DOHH2 (cell line): ENCODE measurements at regions not wholly inside any gene's neighbourhood (a gene's known extent, or its start where the extent isn't known, plus 50 kb on each side); places are given as distances from the start of the nearest gene placed in this dataset.

Source experiments
- H3F3A ChIP-seq: fragments of 200-600 bp; sonication (generic), shearing (Covaris generic); 2 replicates; pipeline ENCODE4 v1.6.0; 2016; ENCODE audit warnings: antibody characterized with exemption, mild to moderate bottlenecking; ENCODE audit not compliant: control insufficient read depth, insufficient read depth
- H3K27ac ChIP-seq: fragments of 200-600 bp; sonication (generic); 2 replicates; pipeline ENCODE4 v1.5.1; 2014; ENCODE audit warnings: low read depth, mild to moderate bottlenecking, low read length, moderate library complexity
- H3K27me3 ChIP-seq: fragments of 200-600 bp; sonication (generic); 2 replicates; pipeline ENCODE4 v1.6.1; 2014; ENCODE audit warnings: mild to moderate bottlenecking, low read length, mixed read lengths; ENCODE audit not compliant: control insufficient read depth
- H3K36me3 ChIP-seq: fragments of 200-600 bp; sonication (generic); 2 replicates; pipeline ENCODE4 v1.6.1; 2014; ENCODE audit warnings: mild to moderate bottlenecking, low read length, moderate library complexity, mixed read lengths; ENCODE audit not compliant: control insufficient read depth
- H3K4me1 ChIP-seq: fragments of 200-600 bp; sonication (generic); 2 replicates; pipeline ENCODE4 v1.6.1; 2014; ENCODE audit warnings: mild to moderate bottlenecking, low read length, mixed read lengths; ENCODE audit not compliant: control insufficient read depth
- H3K4me2 ChIP-seq: fragments of 200-600 bp; sonication (generic); 2 replicates; pipeline ENCODE4 v1.6.0; 2014; ENCODE audit warnings: mild to moderate bottlenecking, low read length, moderate library complexity
- H3K4me3 ChIP-seq: fragments of 200-600 bp; sonication (generic); 2 replicates; pipeline ENCODE4 v1.5.1; 2014; ENCODE audit warnings: mild to moderate bottlenecking, low read length, mixed read lengths
- H3K79me2 ChIP-seq: fragments of 200-600 bp; sonication (generic); 2 replicates; pipeline ENCODE4 v1.6.1; 2014; ENCODE audit warnings: mild to moderate bottlenecking, low read length, mixed read lengths; ENCODE audit not compliant: control insufficient read depth
- H3K9me2 ChIP-seq: fragments of 200-600 bp; sonication (generic); replicated peaks from 2 replicates; pipeline ENCODE4 v1.6.1; 2014; ENCODE audit warnings: mild to moderate bottlenecking, low read length, mixed read lengths; ENCODE audit not compliant: control insufficient read depth
- H3K9me3 ChIP-seq: fragments of 200-600 bp; sonication (generic); 2 replicates; pipeline ENCODE4 v1.6.1; 2014; ENCODE audit warnings: antibody characterized with exemption, low read length, mixed read lengths; ENCODE audit not compliant: control insufficient read depth, insufficient read depth
- H4K20me1 ChIP-seq: fragments of 200-600 bp; sonication (generic); 2 replicates; pipeline ENCODE4 v1.6.0; 2014; ENCODE audit warnings: low read depth, mild to moderate bottlenecking, antibody characterized with exemption, low read length, moderate library complexity; ENCODE audit not compliant: control insufficient read depth, insufficient read depth
- CTCF ChIP-seq: fragments of 200-600 bp; sonication (generic); IDR thresholded peaks from one replicate; pipeline ENCODE4 v1.5.1; 2014; ENCODE audit warnings: antibody characterized with exemption, mild to moderate bottlenecking, low read depth, low read length; ENCODE audit not compliant: poor library complexity, severe bottlenecking
- EZH2phosphoT487 ChIP-seq: fragments of 200-600 bp; sonication (generic); IDR thresholded peaks from 2 replicates; pipeline ENCODE4 v1.6.1; 2017; ENCODE audit warnings: borderline replicate concordance, mild to moderate bottlenecking, antibody characterized with exemption, low read length, moderate library complexity, mixed read lengths

- H3K4me1 ChIP-seq = peaks cover 37% of the 10 kb centered on the region
- H3K27ac ChIP-seq = no peak overlapping the region
- no peaks in the 10 kb centered on the region for H3K27me3 ChIP-seq
- TF ChIP-seq EZH2phosphoT487 (no peak), CTCF (no peak)
- H3K4me3 ChIP-seq = no peak overlapping the region
- H3K9me3 ChIP-seq = no peaks in the 10 kb centered on the region
- no peaks in the 10 kb centered on the region for H3K79me2 ChIP-seq
- peaks cover 12% of the 10 kb centered on the region for H3F3A ChIP-seq
- H3K36me3 ChIP-seq = no peaks in the 10 kb centered on the region
- no peaks in the 10 kb centered on the region for H4K20me1 ChIP-seq
- H3K9me2 ChIP-seq = no peaks in the 10 kb centered on the region
- H3K4me2 ChIP-seq = no peak overlapping the region
These were observed 83.6 kb upstream of the ALDH1L1 start for GRCh38 chr3:126263971-126264370.

- Histone ChIP-seq H3K4me3 (no peak overlapping the region), H3K27ac (no peak overlapping the region), H3K27me3 (no peaks in the 10 kb centered on the region), H3K4me1 (peaks cover 41% of the 10 kb centered on the region), H3K9me2 (no peaks in the 10 kb centered on the region), H3F3A (peaks cover 13% of the 10 kb centered on the region), H3K36me3 (no peaks in the 10 kb centered on the region), H3K4me2 (no peak overlapping the region), H3K9me3 (no peaks in the 10 kb centered on the region), H4K20me1 (no peaks in the 10 kb centered on the region), H3K79me2 (no peaks in the 10 kb centered on the region)
- TF ChIP-seq EZH2phosphoT487 = no peak
- no peak for TF ChIP-seq CTCF
These were observed 83.2 kb upstream of the ALDH1L1 start for GRCh38 chr3:126263539-126263938.

GRCh38 chr3:126262227-126262626 is 81.8 kb upstream of the ALDH1L1 start:
- H3K9me2 ChIP-seq = no peaks in the 10 kb centered on the region
- H3F3A ChIP-seq = peaks cover 13% of the 10 kb centered on the region
- H3K36me3 ChIP-seq = no peaks in the 10 kb centered on the region
- H3K79me2 ChIP-seq = no peaks in the 10 kb centered on the region
- no peak overlapping the region for H3K27ac ChIP-seq
- no peaks in the 10 kb centered on the region for H4K20me1 ChIP-seq
- TF ChIP-seq EZH2phosphoT487 (no peak), CTCF (no peak)
- no peaks in the 10 kb centered on the region for H3K9me3 ChIP-seq
- H3K4me1 ChIP-seq = peaks cover 46% of the 10 kb centered on the region
- H3K4me3 ChIP-seq = no peak overlapping the region
- H3K27me3 ChIP-seq = no peaks in the 10 kb centered on the region
- H3K4me2 ChIP-seq = no peak overlapping the region

- H3K4me3 ChIP-seq = peak overlapping the region; percentile 27
- H3K9me3 ChIP-seq = no peaks in the 10 kb centered on the region
- no peaks in the 10 kb centered on the region for H3K36me3 ChIP-seq
- peaks cover 13% of the 10 kb centered on the region for H3F3A ChIP-seq
- peak overlapping the region; percentile 41 for H3K4me2 ChIP-seq
- H3K27ac ChIP-seq = peak overlapping the region; percentile 83
- peaks cover 46% of the 10 kb centered on the region for H3K4me1 ChIP-seq
- H4K20me1 ChIP-seq = no peaks in the 10 kb centered on the region
- TF ChIP-seq EZH2phosphoT487 (no peak), CTCF (peak; percentile 56)
- H3K79me2 ChIP-seq = no peaks in the 10 kb centered on the region
- H3K9me2 ChIP-seq = no peaks in the 10 kb centered on the region
- H3K27me3 ChIP-seq = no peaks in the 10 kb centered on the region
These were observed 80.7 kb upstream of the ALDH1L1 start for GRCh38 chr3:126261037-126261436.
